ENCODE measurements at regions not wholly inside any gene's neighbourhood (a gene's known extent, or its start where the extent isn't known, plus 50 kb on each side); places are given as distances from the start of the nearest gene placed in this dataset.

- Histone ChIP-seq H3K9me3 (ENCODE audit: control insufficient read depth in 2 of 2, low read length in 2 of 2) (no peaks in the 10 kb centered on the region), H3K27ac (ENCODE audit: low read depth in 2 of 2, low read length in 2 of 2) (no peak overlapping the region), H3K9ac (ENCODE audit: low read depth in 1 of 2, low read length in 2 of 2) (no peak overlapping the region), H3K36me3 (ENCODE audit: control insufficient read depth in 2 of 2, insufficient read depth in 2 of 2, low read length in 2 of 2) (no peaks in the 10 kb centered on the region), H3K4me1 (ENCODE audit: control insufficient read depth in 2 of 2, insufficient read depth in 2 of 2, low read length in 2 of 2) (no peaks in the 10 kb centered on the region), H3K27me3 (ENCODE audit: control insufficient read depth in 2 of 2, insufficient read depth in 2 of 2, low read length in 2 of 2) (peaks cover 0 to 4% of the 10 kb centered on the region in 2 donors), H3K4me3 (ENCODE audit: low read length in 2 of 2) (peak overlapping the region; percentile 28 to 63)
Measured at GRCh38 chr6:165987483-165988301, 180.0 kb downstream of the TBXT start.

- Histone ChIP-seq H3K9ac (ENCODE audit: low read depth in 1 of 2, low read length in 2 of 2) (no peak overlapping the region), H3K27ac (ENCODE audit: low read depth in 2 of 2, low read length in 2 of 2) (no peak overlapping the region), H3K4me3 (ENCODE audit: low read length in 2 of 2) (peak overlapping the region; percentile 28 to 63), H3K36me3 (ENCODE audit: control insufficient read depth in 2 of 2, insufficient read depth in 2 of 2, low read length in 2 of 2) (no peaks in the 10 kb centered on the region), H3K27me3 (ENCODE audit: control insufficient read depth in 2 of 2, insufficient read depth in 2 of 2, low read length in 2 of 2) (peaks cover 0 to 4% of the 10 kb centered on the region in 2 donors), H3K9me3 (ENCODE audit: control insufficient read depth in 2 of 2, low read length in 2 of 2) (no peaks in the 10 kb centered on the region), H3K4me1 (ENCODE audit: control insufficient read depth in 2 of 2, insufficient read depth in 2 of 2, low read length in 2 of 2) (no peaks in the 10 kb centered on the region)
Measured at GRCh38 chr6:165986914-165987482, 180.7 kb downstream of the TBXT start.

GRCh38 chr6:165986311-165986913 is 181.2 kb downstream of the TBXT start:
- H3K9me3 ChIP-seq (ENCODE audit: control insufficient read depth in 2 of 2, low read length in 2 of 2), result no peaks in the 10 kb centered on the region
- H3K9ac ChIP-seq (ENCODE audit: low read depth in 1 of 2, low read length in 2 of 2), result no peak overlapping the region
- H3K4me1 ChIP-seq (ENCODE audit: control insufficient read depth in 2 of 2, insufficient read depth in 2 of 2, low read length in 2 of 2), result no peaks in the 10 kb centered on the region
- no peak overlapping the region for H3K27ac ChIP-seq (ENCODE audit: low read depth in 2 of 2, low read length in 2 of 2)
- H3K27me3 ChIP-seq (ENCODE audit: control insufficient read depth in 2 of 2, insufficient read depth in 2 of 2, low read length in 2 of 2), result peaks cover 0 to 4% of the 10 kb centered on the region in 2 donors
- H3K36me3 ChIP-seq (ENCODE audit: control insufficient read depth in 2 of 2, insufficient read depth in 2 of 2, low read length in 2 of 2), result no peaks in the 10 kb centered on the region
- H3K4me3 ChIP-seq (ENCODE audit: low read length in 2 of 2), result peak overlapping the region in 1 of 2 donors; percentile 63

- peaks cover 0 to 4% of the 10 kb centered on the region in 2 donors for H3K27me3 ChIP-seq (ENCODE audit: control insufficient read depth in 2 of 2, insufficient read depth in 2 of 2, low read length in 2 of 2)
- no peaks in the 10 kb centered on the region for H3K9me3 ChIP-seq (ENCODE audit: control insufficient read depth in 2 of 2, low read length in 2 of 2)
- no peaks in the 10 kb centered on the region for H3K4me1 ChIP-seq (ENCODE audit: control insufficient read depth in 2 of 2, insufficient read depth in 2 of 2, low read length in 2 of 2)
- H3K36me3 ChIP-seq (ENCODE audit: control insufficient read depth in 2 of 2, insufficient read depth in 2 of 2, low read length in 2 of 2), result no peaks in the 10 kb centered on the region
- no peak overlapping the region for H3K4me3 ChIP-seq (ENCODE audit: low read length in 2 of 2)
- H3K9ac ChIP-seq (ENCODE audit: low read depth in 1 of 2, low read length in 2 of 2), result no peak overlapping the region
- no peak overlapping the region for H3K27ac ChIP-seq (ENCODE audit: low read depth in 2 of 2, low read length in 2 of 2)
Measured at GRCh38 chr6:165985806-165986299, 181.8 kb downstream of the TBXT start.

- no peak overlapping the region for H3K9ac ChIP-seq (ENCODE audit: low read depth in 1 of 2, low read length in 2 of 2)
- H3K9me3 ChIP-seq (ENCODE audit: control insufficient read depth in 2 of 2, low read length in 2 of 2), result no peaks in the 10 kb centered on the region
- H3K27me3 ChIP-seq (ENCODE audit: control insufficient read depth in 2 of 2, insufficient read depth in 2 of 2, low read length in 2 of 2), result peaks cover 0 to 4% of the 10 kb centered on the region in 2 donors
- H3K27ac ChIP-seq (ENCODE audit: low read depth in 2 of 2, low read length in 2 of 2), result no peak overlapping the region
- no peaks in the 10 kb centered on the region for H3K4me1 ChIP-seq (ENCODE audit: control insufficient read depth in 2 of 2, insufficient read depth in 2 of 2, low read length in 2 of 2)
- no peak overlapping the region for H3K4me3 ChIP-seq (ENCODE audit: low read length in 2 of 2)
- H3K36me3 ChIP-seq (ENCODE audit: control insufficient read depth in 2 of 2, insufficient read depth in 2 of 2, low read length in 2 of 2), result no peaks in the 10 kb centered on the region
Measured at GRCh38 chr6:165985281-165985805, 182.3 kb downstream of the TBXT start.

- H3K9me3 ChIP-seq (ENCODE audit: control insufficient read depth in 2 of 2, low read length in 2 of 2), result no peaks in the 10 kb centered on the region
- H3K27ac ChIP-seq (ENCODE audit: low read depth in 2 of 2, low read length in 2 of 2), result no peak overlapping the region
- peaks cover 0 to 4% of the 10 kb centered on the region in 2 donors for H3K27me3 ChIP-seq (ENCODE audit: control insufficient read depth in 2 of 2, insufficient read depth in 2 of 2, low read length in 2 of 2)
- no peak overlapping the region for H3K4me3 ChIP-seq (ENCODE audit: low read length in 2 of 2)
- H3K4me1 ChIP-seq (ENCODE audit: control insufficient read depth in 2 of 2, insufficient read depth in 2 of 2, low read length in 2 of 2), result no peaks in the 10 kb centered on the region
- no peaks in the 10 kb centered on the region for H3K36me3 ChIP-seq (ENCODE audit: control insufficient read depth in 2 of 2, insufficient read depth in 2 of 2, low read length in 2 of 2)
- no peak overlapping the region for H3K9ac ChIP-seq (ENCODE audit: low read depth in 1 of 2, low read length in 2 of 2)
Measured at GRCh38 chr6:165984729-165985275, 182.8 kb downstream of the TBXT start.

GRCh38 chr6:165983112-165984072 is 184.3 kb downstream of the TBXT start:
- no peaks in the 10 kb centered on the region for H3K4me1 ChIP-seq (ENCODE audit: control insufficient read depth in 2 of 2, insufficient read depth in 2 of 2, low read length in 2 of 2)
- H3K27me3 ChIP-seq (ENCODE audit: control insufficient read depth in 2 of 2, insufficient read depth in 2 of 2, low read length in 2 of 2), result no peaks in the 10 kb centered on the region
- H3K4me3 ChIP-seq (ENCODE audit: low read length in 2 of 2), result no peak overlapping the region
- no peaks in the 10 kb centered on the region for H3K9me3 ChIP-seq (ENCODE audit: control insufficient read depth in 2 of 2, low read length in 2 of 2)
- H3K36me3 ChIP-seq (ENCODE audit: control insufficient read depth in 2 of 2, insufficient read depth in 2 of 2, low read length in 2 of 2), result no peaks in the 10 kb centered on the region
- H3K27ac ChIP-seq (ENCODE audit: low read depth in 2 of 2, low read length in 2 of 2), result no peak overlapping the region
- H3K9ac ChIP-seq (ENCODE audit: low read depth in 1 of 2, low read length in 2 of 2), result no peak overlapping the region

- no peak overlapping the region for H3K9ac ChIP-seq (ENCODE audit: low read depth in 1 of 2, low read length in 2 of 2)
- no peaks in the 10 kb centered on the region for H3K9me3 ChIP-seq (ENCODE audit: control insufficient read depth in 2 of 2, low read length in 2 of 2)
- H3K36me3 ChIP-seq (ENCODE audit: control insufficient read depth in 2 of 2, insufficient read depth in 2 of 2, low read length in 2 of 2), result no peaks in the 10 kb centered on the region
- no peak overlapping the region for H3K4me3 ChIP-seq (ENCODE audit: low read length in 2 of 2)
- no peaks in the 10 kb centered on the region for H3K4me1 ChIP-seq (ENCODE audit: control insufficient read depth in 2 of 2, insufficient read depth in 2 of 2, low read length in 2 of 2)
- no peak overlapping the region for H3K27ac ChIP-seq (ENCODE audit: low read depth in 2 of 2, low read length in 2 of 2)
- no peaks in the 10 kb centered on the region for H3K27me3 ChIP-seq (ENCODE audit: control insufficient read depth in 2 of 2, insufficient read depth in 2 of 2, low read length in 2 of 2)
Measured at GRCh38 chr6:165978476-165978875, 189.2 kb downstream of the TBXT start.

- no peaks in the 10 kb centered on the region for H3K9me3 ChIP-seq (ENCODE audit: control insufficient read depth in 2 of 2, low read length in 2 of 2)
- H3K27ac ChIP-seq (ENCODE audit: low read depth in 2 of 2, low read length in 2 of 2), result no peak overlapping the region
- no peaks in the 10 kb centered on the region for H3K36me3 ChIP-seq (ENCODE audit: control insufficient read depth in 2 of 2, insufficient read depth in 2 of 2, low read length in 2 of 2)
- H3K27me3 ChIP-seq (ENCODE audit: control insufficient read depth in 2 of 2, insufficient read depth in 2 of 2, low read length in 2 of 2), result no peaks in the 10 kb centered on the region
- no peak overlapping the region for H3K4me3 ChIP-seq (ENCODE audit: low read length in 2 of 2)
- H3K9ac ChIP-seq (ENCODE audit: low read depth in 1 of 2, low read length in 2 of 2), result no peak overlapping the region
- H3K4me1 ChIP-seq (ENCODE audit: control insufficient read depth in 2 of 2, insufficient read depth in 2 of 2, low read length in 2 of 2), result no peaks in the 10 kb centered on the region
Measured at GRCh38 chr6:165976684-165977083, 191.0 kb downstream of the TBXT start.

All from mucosa of rectum (tissue), 2 donors.